Fibroblast of gingiva (primary cell): ENCODE measurements at regions not wholly inside any gene's neighbourhood (a gene's known extent, or its start where the extent isn't known, plus 50 kb on each side); places are given as distances from the start of the nearest gene placed in this dataset.
"Not testable (repeated sequence)": the region's sequence is repeated elsewhere in the genome, so short reads cannot be mapped to it uniquely, and the experiment has no call there.

ENCODE experiments used
- DNase-seq: peaks from one replicate; pipeline ENCODE4 v3.0.0-alpha.2; 2011; ENCODE audit warnings: low read depth

- no peak for DNase-seq
Observed at GRCh38 chr21:32093646-32094462, 185.0 kb downstream of the MIS18A start.

GRCh38 chr21:32090956-32091355 is 187.9 kb downstream of the MIS18A start:
- no peak for DNase-seq

GRCh38 chr21:32089766-32090165 is 189.1 kb downstream of the MIS18A start:
- no peak for DNase-seq

GRCh38 chr21:32088471-32088870 is 190.4 kb downstream of the MIS18A start:
- DNase-seq: no peak

- DNase-seq: no peak
Observed at GRCh38 chr21:32087447-32087846, 191.4 kb downstream of the MIS18A start.

DNA sequence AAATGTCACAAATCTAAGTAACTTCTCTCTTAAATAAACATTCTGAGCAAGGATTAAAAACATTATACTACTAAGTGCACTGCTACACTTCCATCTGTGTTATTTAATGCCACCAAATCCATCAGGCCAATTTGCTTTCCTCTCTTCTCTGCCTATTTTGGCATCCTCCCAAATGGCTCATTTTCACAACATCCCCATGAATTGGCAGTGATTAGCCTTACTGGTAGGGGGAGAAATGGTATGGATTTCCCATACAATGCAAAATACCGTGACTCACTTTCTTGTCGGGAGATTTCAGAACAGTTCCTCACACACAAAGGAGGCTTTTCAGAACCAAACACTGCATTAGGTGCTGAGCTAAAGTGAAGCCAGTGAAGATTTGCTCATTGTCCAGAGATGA is 195.7 kb downstream of the MIS18A start:
- DNase-seq: no peak

DNA sequence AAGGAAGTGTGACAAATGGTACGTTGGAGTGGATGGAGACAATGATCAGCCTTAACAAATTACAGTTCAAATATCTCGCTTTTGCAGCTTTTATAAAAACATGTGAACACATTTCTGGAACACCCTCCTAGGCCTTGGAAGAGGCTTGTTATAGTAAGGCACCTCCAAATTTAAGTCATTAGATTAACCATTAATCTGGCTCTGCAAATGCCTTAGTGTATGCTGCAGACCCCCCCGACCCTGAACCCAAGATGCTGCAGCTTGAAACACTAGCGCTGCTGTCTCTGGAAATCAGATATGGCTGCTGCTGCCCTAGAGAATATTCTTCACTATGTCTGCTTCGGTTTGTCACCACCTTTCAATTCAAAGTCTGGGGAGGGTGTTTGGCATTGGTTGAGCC is 196.4 kb downstream of the MIS18A start:
- DNase-seq: no peak

DNA sequence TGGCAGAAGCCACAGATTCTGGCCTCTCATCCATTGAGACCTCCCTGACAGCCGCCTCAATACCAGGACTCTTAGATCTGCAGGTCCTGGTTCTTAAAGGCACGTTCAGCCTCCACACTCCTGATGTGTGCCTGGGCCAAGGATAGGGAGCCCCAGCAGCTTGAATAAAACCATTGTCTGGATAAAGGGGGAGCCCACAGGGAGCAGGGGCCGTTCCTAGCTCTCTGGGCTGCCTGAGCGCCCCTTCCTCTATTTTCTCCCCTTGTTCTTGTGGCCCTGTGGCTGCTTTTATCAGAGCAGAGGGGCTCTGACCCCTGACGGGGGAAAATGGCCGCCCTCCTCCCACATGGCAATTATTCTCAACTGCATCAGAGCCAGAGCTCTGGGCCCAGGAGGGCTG is 200.8 kb downstream of the HUNK start:
- no peak for DNase-seq

- DNase-seq: no peak
Observed at GRCh38 chr21:32073190-32073589, 200.4 kb downstream of the HUNK start.

DNA sequence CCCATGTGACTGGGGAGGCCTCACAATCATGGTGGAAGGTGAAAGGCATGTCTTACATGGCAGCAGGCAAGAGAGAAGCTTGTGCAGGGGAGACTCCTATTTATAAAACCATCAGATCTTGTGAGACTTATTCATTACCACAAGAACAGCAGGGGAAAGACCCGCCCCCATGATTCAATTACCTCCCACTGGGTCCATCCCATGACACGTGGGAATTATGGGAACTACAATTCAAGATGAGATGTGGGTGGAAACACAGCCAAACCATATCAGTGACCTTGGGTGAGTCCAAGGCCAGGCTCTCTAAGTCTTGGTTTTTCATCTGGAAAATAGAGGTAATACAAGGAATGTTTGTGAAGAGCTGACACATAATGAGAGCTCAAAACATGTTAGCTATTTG is 198.8 kb downstream of the HUNK start:
- DNase-seq: not testable (repeated sequence)

DNA sequence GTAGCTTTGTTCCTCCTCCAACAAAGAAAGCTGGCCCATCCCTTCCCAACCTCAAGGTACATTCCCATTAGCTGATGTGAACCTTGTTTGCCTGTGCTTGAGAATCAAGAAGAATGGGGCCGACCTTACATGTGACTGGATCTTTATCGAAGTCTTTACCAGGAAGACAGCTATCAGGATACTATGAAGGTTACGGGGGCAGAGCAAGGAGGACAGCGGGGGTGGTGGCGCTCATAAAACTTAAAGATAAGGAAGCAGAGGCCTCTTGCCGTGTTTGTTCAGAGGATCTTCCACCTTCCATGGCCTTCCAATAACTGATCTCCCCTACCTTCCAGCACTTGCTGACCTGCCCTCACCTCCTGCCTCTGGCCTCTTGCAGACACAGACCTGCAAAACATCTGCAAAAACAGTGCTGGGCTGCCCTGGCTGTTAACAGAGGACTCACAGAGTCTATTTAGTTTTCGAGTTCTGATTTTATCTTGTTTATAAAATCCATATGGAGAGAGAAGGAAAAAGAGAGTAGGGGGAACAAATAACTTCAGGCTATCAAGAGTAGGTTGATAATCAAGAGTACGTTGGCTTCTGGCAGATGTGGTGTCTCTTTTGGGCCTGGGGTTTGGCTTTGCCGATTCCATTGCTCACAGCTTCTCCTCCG is 198.0 kb downstream of the HUNK start:
- no peak for DNase-seq

GRCh38 chr21:32070126-32070525 is 197.3 kb downstream of the HUNK start:
- DNase-seq: no peak

GRCh38 chr21:32065654-32066053 is 192.8 kb downstream of the HUNK start:
- no peak for DNase-seq

- no peak for DNase-seq
Observed at GRCh38 chr21:32064281-32064910, 191.6 kb downstream of the HUNK start.

GRCh38 chr21:32062591-32063227 is 189.9 kb downstream of the HUNK start:
- DNase-seq: no peak

- DNase-seq: no peak
Observed at GRCh38 chr21:32061729-32062128, 188.9 kb downstream of the HUNK start.

DNA sequence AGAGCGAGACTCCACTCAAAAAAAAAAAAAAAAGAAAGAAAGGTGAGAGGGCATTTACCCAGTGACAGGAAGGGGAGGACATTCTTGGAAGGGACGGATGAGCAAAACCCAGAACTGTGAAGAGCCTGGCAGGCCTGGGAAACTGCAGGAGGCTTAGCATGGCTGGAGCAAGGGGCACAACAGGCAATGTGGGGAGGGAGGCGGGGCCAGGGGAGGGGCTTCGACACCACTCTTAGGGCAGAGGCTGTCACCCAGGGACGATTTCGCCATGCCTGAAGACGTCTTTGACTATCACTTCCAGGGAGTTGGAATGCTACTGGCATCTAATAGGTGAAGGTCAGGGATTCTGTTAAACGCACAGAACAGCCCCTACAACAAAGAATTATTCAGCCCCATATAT is 184.0 kb downstream of the HUNK start:
- DNase-seq: no peak

DNA sequence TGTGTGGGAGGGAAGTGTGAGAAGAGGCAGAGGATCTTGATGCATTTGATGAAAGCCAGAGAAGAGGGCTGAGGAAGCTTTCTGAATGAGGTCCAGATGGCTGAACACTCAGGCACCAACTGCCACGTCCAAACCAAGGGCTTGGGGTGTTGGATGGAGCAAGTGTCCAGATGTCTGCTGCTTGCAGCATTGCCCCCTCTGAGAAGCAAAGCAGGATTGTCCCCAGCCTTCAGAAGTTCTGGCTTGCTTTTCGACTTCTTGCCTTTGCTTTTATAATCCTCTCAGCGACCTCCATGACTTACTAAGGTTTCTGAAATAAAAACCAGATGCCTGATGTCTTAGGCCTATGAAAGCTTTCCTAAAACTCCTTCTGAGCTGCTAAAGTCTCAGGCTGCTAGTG is 182.5 kb downstream of the HUNK start:
- DNase-seq: no peak
